NOMO-1 treated with DMSO at 0.1 percent for 48 hours (cell line): ENCODE measurements at regions not wholly inside any gene's neighbourhood (a gene's known extent, or its start where the extent isn't known, plus 50 kb on each side); places are given as distances from the start of the nearest gene placed in this dataset.
"Not testable (repeated sequence)": the region's sequence is repeated elsewhere in the genome, so short reads cannot be mapped to it uniquely, and the experiment has no call there.

Experiments used
- DNase-seq: peaks from one replicate; lab custom pipeline; 2025; ENCODE audit not compliant: unreplicated experiment; lab: John Stamatoyannopoulos, UW

DNA sequence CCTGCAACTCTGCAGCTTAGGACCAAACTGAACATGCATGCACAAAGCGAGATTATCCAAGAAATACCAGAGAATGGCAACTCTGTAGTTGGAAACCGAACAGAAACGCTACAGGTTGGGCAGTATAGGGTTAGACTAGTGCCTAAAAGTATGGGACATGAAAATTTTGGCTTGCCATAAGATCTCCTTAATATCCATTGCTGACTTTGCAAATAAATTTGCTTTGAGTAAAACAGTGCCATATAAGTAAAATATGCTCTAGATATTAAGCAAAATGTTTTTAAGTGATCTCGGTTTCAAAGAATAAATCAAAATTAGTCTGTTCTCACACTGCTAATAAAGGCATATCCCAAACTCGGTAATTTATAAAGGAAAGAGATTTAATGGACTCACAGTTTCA is 456.0 kb downstream of the PRDM9 start:
- no peak for DNase-seq

DNA sequence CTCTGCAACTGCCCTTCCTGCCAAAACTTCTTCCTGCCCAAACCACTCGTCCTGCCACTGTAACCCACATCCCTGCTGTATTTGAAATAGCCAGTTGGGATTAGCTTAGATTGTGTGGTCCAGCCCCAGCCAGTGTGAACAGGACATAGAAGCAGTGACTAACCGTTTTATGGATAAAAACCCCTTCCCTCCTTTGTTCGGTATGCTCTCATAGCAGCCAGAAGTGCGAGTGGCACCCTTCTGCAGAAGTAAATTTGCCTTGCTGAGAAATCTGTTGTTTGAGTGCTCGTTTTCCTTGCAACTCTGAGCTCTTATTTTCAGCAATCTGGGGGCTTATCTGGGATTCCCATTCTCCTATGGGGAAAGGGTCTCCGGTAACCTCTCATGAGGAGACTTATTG is 470.0 kb downstream of the PRDM9 start:
- no peak for DNase-seq

DNA sequence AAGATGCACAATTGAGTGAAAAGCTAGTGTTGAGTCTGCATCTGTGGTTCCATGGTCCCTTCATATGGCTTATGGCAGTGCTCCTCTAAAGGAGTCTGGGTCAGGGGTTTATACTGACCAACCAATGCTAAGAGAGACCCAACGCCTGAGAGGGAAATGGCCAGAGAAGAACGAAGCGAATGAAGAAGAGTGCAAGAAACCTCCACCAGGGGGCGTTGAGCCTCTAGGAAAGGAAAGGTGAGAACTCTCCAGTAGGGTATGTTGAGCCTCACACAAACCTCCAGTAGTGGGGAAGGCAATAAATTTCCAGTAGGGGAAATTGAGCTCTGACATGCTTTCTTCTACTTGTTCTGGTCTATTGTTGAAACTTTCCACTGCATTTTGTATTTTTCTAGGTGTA is 470.6 kb downstream of the PRDM9 start:
- peak; percentile 6 for DNase-seq

DNA sequence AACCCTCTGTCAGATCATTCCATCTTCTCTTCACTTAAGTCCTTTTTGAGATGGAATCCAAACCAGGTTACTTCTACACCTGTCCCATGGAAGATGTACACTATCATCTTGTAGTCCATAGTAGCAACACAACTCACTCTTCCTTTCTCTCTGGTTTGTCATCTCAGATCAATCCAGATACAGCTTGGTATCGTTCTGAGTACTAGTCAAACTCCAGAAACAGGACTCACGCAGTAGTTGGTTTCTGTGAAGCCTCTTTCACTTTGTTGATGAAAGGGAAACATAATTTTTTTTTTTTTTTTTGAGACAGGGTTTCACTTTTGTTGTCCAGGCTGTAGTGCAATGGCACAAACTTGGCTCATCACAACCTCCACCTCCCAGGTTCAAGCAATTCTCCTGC is 484.0 kb downstream of the PRDM9 start:
- DNase-seq: no peak

DNA sequence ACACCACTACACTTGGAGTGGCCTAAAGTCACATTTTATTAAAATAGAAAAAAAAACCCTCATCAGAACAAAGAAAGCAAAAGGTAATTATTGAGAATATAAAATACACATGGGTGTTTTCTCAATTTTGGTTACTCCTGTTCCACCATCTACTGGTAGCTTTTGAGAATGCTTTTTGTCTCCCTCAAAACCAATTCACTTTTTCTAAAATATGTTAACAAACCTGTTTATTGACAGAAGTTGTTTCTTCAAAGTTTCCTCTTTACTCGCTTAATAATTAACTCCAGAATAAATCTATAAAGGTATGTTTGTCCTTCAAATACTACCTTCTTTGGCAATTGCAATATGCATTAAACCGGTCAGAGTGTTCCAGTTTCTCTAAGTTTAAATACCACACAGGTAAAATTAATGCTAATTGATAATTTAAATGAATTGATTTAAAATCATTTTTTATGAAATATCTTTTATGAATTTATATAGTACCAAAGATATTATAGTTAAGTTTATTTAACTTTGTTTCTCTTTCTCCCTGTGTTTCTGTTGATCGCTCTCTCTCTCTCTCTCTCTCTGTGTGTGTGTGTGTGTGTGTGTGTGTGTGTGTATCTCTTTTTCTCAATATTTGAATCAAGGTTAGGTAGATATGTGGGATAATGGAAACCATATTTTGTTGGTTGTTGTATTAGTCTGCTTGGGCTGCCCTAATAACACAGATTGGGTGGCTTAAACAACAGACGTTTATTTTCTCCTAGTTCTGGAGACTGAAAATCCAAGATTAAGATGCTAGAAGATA is 487.4 kb downstream of the PRDM9 start:
- DNase-seq: peak; percentile 16

DNA sequence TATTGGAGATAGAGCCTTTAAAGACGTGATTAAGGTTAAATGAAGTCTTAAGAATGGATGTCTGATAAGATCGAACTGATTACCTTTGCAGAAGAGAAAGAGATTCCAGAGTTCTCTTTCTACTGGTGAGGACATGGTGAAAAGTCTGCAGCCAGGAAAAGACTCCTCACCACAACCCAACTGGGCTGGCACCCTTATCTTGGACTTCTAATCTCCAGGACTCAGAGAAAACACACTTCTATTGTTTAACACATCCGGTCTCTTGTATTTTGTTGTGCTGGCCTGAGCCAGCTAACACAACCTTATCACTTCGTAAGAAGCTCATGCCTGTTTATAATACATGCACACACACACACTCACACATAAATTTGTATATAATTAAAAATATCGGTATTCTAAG is 489.1 kb downstream of the PRDM9 start:
- DNase-seq: no peak

DNA sequence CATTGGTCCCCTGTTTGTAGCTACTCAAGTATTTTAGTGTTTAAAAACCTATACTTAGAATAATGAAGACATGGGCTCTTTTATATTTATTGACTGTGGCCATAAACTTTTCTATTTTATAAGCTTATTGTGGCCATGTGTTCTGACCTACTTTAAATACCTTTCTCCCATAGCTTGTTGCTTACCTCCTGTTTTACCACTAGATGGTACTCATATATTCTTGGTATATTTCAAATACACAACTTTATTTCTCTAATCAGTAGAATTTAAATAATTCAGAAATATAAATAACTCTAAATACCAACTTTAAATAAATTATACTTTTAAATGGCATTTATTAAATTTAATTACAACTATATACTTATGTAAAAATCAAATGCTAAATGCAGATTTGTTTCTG is 498.0 kb downstream of the PRDM9 start:
- no peak for DNase-seq

DNA sequence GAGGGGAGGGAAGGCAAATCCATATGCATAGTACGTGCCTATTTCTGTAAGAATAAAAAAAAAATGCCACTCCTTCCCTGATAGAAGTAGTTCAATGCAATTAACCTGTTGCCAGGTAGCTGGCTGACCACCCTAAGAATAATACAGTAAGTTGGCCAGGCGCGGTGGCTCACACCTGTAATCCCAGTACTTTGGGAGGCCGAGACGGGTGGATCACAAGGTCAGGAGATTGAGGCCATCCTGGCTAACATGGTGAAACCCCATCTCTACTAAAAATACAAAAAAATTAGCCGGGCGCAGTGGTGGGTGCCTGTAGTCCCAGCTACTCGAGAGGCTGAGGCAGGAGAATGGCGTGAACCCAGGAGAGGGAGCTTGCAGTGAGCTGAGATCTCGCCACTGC is 510.3 kb downstream of the PRDM9 start:
- not testable (repeated sequence) for DNase-seq

DNA sequence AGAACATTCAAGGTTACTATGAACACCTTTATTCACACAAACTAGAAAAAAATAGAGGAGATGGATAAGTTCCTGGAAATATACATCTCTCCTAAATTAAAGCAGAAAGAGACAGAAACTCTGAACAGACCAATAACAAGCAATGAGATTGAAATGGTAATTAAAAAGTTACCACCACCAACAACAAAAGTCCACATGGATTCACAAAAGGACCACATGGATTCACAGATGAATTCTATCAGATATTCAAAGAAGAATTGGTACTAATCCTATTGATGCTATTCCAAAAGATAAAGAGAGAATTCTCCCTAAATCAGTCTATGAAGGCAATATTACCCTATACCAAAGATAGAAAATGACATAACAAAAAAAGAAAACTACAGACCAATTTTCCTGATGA is 518.9 kb downstream of the PRDM9 start:
- no peak for DNase-seq

DNA sequence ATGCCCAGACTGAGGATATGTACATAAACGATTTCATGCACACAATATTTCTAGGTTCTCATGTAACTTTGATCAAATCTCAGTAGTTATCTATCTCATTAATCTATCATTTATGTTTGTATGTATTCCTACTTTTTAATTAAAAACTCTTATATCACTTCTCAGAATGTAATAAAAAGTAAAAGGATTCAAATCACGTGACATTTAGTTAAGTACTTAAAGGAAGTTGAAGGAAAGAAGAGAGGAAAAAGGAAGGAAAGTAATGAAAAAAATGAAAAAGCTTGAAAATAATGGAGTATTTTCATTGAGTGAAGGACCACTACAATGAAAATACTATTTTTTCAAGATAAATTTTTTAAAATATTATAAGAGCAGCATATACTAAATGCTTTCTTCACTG is 535.3 kb downstream of the PRDM9 start:
- DNase-seq: no peak

DNA sequence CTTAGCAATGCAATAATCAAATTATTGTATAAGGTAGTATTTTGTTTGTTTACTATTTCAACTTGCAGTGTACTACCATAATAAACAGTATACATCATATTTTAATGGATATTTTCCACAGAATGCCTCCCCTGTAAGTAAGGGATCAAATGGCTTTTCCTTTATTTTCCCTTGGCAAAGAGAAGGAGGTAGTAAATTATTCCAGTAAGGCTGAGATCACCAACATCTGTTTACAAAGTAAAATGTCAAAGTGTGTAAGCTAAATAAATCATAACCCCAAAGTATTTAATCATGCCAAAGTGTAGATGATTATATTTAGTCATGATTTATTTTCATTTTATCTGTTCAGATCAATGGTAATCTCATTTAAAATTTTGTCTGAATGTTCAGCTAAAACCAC is 537.6 kb downstream of the PRDM9 start:
- no peak for DNase-seq

DNA sequence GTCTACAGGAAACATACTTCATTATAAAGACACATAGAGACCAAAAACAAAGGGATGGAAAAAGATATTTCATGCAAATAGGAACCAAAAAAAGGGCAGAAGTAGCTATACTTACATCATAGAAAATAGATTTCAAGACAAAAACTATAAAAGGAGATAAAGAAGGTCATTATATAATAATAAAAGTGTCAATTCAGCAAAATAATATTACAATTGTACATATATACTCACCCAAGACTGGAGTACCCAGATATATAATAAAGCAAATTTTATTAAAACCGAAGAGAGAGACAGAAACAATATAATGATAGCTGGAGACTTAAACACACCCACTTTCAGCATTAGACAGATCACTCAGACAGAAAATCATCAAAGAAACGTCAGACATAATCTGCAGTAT is 546.3 kb downstream of the PRDM9 start:
- no peak for DNase-seq

DNA sequence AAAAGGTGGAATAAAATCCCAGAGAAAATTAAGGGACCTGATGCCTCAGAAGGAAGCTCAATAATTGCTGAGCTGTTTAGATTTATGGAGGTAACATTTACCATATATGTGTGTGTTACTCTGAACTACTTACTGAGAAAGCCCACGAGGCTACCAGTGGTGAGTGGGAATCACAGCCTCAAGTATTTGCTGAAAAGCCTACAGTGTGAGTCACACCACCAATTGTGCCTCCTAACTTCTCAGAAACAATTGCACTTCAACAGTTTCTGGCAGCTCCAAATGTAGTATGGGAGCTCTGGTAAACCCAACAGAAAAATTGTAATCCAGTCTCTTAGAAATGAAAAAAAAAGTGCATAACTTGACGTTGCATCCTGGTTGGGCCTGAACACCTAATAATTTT is 551.6 kb downstream of the PRDM9 start:
- no peak for DNase-seq

DNA sequence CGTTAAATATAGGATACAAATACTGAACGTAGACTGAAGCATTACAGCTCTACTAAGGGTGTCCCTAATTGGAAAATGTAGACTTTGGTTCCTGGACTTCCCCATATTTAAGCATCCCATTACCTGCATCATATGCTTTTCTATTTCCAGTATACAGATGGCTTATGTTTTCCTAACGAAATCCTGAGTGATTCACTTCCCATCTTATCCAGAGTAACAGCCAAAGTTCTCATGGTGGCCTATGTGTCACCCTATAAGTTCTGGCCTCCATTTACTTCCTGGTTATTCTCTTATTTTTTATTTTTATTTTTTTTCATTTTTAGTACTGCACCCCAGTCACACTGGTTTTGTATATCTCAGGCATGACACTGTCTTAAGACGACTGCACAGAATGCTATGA is 552.3 kb downstream of the PRDM9 start:
- no peak for DNase-seq

DNA sequence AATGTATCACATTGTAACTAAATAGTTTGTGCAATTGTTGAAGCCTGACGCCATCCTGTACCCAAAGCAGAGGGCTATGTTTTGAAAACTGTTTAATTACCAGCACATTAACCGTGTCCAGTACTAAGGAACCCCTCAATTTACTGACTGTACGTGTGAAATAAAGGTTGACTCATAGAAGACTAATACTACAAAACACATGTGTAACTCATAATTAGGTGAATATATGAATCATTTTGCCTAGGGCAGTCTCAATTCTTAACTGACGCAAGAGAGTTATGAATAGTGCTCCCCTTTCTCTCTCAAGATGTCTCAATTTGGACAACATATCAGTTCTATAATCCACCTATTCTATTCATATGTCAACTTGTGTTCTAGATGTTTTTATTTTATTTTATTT is 558.4 kb downstream of the PRDM9 start:
- peak; percentile 9 for DNase-seq

DNA sequence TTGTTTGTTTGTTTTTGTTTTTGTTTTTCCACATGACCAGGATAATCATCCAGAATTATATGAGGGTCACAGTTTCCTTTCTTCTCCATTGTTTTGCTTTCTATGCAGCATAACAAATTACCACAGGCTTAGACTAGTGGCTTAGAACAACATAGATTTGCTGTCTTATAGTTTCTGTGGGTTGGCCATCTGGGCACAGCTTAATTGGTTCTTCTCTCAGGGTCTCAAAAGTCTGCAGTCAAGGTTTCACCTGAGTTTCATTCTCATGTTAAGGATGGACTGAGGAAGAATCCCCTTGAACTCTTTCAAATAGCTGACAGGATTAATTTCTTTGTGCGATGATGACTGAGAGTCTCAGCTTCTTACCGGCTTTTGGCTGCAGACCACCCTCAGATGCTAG is 559.8 kb downstream of the PRDM9 start:
- DNase-seq: no peak

DNA sequence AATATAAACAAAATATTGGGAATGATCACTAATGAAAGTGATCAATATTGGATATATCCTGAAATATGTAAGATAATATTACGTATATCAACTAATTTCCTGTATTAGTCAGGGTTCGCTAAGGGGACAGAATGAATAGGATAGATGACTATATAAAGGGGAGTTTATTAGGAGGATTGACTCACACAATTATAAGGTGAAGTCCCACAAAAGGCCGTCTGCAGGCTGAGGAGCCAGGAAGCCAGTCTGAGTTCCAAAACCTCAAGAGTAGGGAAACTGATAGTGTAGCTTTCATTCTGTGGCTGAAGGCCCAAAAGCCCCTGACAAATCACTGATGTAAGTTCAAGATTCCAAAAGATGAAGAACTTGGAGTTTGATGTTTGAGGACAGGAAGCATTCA is 561.1 kb downstream of the PRDM9 start:
- DNase-seq: no peak

DNA sequence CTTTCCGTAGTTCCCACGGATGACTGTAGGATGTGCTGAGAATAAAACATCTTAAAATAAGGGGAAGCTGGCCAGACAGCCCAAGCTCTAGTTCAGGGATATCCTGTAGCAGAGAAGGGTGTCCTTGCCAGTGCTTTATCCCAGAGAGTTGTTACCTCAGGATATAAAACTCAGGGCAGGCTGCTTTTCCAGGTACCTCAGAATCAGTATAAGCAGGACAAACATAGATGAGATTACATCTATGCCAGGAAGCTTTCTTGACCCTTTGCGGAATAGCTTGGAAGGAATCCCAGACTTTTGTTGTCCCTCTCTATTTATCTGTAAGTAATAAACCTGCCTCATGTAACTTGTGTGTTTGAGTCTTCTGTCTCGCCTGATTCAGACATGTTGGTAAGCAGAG is 565.7 kb downstream of the PRDM9 start:
- no peak for DNase-seq

DNA sequence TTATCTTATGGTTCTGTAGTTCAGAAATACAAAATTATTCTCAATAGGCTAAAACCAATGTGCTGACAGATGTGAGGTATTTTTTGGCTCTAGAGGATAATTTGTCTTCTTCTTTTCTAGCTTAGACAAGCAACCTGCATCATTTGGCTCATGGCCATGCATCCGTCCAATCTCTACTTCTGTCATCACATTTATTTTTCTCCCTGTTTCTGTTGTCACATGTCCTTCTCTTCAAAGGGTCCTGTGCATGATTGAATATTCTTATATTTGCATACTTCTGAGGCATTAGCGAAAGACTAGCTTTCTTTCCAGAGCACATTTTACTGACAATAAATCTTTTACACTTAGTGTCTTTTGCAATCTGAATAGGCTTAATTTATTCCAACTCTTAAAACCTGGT is 564.7 kb downstream of the CDH10 start:
- no peak for DNase-seq

DNA sequence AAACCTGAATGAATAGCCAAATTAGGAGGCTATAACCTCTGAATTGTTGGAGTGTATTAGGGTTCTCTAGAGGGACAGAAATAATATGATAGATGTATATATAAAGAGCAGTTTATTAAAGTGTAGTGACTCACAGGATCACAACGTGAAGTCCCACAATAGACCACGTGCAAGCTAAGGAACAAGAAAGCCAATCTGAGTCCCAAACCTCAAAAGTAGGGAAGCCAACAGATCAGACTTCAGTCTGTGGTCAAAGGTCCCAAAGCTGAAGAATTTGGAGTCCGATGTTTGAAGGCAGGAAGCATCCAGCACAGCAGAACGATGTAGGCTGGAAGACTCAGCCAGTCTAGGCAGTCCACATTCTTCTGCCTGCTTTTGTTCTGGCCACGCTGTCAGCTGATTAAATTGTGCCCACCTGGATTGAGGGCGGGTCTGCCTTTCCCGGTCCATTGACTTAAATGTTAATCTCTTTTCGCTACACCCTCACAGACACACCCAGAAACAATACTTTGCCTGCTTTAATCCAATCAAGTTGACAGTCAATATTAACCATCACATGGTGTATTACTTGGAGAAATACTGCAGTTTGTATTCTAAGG is 550.6 kb downstream of the CDH10 start:
- DNase-seq: no peak

DNA sequence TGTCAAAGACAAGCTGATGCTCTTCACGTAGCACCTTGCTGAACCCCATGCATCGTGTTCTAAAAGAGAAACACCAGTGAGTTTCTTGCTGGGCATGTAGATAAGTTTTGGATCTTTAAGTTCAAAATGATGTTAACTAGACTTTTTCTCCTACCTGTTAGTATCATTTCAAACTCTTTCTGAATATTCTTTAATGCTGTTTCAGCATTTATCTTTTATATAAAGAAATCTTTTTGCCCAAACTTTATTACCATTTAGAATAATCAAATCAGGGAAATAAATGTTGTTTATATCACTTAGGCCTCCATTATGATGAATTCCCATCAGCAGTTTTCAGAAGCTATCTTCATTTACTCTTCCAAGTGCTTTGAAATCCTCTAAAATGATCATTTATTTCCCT is 542.8 kb downstream of the CDH10 start:
- no peak for DNase-seq

DNA sequence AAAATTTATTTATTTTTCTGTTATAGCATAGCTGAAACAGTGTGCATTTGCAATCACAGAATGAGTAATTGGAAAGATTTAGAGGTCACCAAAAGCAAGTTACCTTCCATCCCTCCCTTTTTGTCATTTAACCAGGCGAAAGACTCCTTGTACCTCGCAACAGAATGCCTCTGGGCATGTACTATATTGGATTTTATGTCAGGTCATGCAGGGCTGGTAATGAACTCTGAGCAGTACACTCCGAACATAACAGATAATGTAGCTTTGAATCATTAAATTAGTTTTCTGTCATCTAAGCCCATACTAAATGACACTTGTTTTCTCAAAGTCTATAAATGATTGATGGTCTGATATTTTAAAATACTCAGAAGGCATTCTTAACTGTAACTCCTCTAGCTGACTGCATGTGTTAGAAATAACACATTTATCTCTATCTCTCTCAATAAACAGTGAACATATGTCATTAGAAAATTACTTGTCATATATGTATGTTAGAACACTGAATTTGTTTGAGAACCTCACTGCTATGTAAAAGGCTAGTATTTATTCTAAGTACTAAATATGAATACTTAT is 541.2 kb downstream of the CDH10 start:
- DNase-seq: no peak
